ENCODE measurements at regions not wholly inside any gene's neighbourhood (a gene's known extent, or its start where the extent isn't known, plus 50 kb on each side); places are given as distances from the start of the nearest gene placed in this dataset.

- TF ChIP-seq POLR2AphosphoS5 (IDR thresholded peaks at IDR 0.05), result no peak
- no peak for TF ChIP-seq CTCF (IDR thresholded peaks at IDR 0.05)
These were observed 221.1 kb downstream of the LMO4 start for GRCh38 chr1:87549738-87550137.

Measured in suprapubic skin (tissue), 3 donors.